Liver (tissue), 8 donors: ENCODE measurements at regions not wholly inside any gene's neighbourhood (a gene's known extent, or its start where the extent isn't known, plus 50 kb on each side); places are given as distances from the start of the nearest gene placed in this dataset.

ENCODE experiments used
- DNase-seq: peaks from one replicate; pipeline ENCODE4 v3.0.0-alpha.2; 2017; ENCODE audit warnings: low spot score
- H3K27ac ChIP-seq, 2 donors: one replicate each; pipeline ENCODE4 v1.7.0; 2013; ENCODE audit warnings: inconsistent platforms in 2 of 2, low read length in 2 of 2, control low read depth in 1 of 2, low read depth in 1 of 2, mild to moderate bottlenecking in 1 of 2
- H3K27me3 ChIP-seq, 4 donors: one replicate each; pipeline versions ENCODE4 v1.6.1 to v1.7.0; 2013; ENCODE audit warnings: low read length in 3 of 4, inconsistent platforms in 1 of 4, mild to moderate bottlenecking in 1 of 4, moderate library complexity in 1 of 4; ENCODE audit not compliant: control insufficient read depth in 4 of 4, insufficient read depth in 4 of 4
- H3K36me3 ChIP-seq, 4 donors: one replicate each; pipeline versions ENCODE4 v1.6.1 to v1.7.0; 2013; ENCODE audit warnings: low read length in 3 of 4, mild to moderate bottlenecking in 3 of 4, low read depth in 1 of 4, moderate library complexity in 1 of 4; ENCODE audit not compliant: control insufficient read depth in 4 of 4, insufficient read depth in 3 of 4
- H3K4me1 ChIP-seq, 4 donors: one replicate each; pipeline versions ENCODE4 v1.6.1 to v1.7.0; 2013; ENCODE audit warnings: low read length in 3 of 4, mild to moderate bottlenecking in 3 of 4, moderate library complexity in 1 of 4; ENCODE audit not compliant: control insufficient read depth in 4 of 4, insufficient read depth in 4 of 4
- H3K4me3 ChIP-seq, 3 donors: one replicate each; pipeline versions ENCODE4 v1.6.1 to v1.7.0; 2013; ENCODE audit warnings: low read length in 3 of 3, control low read depth in 1 of 3, low read depth in 1 of 3, mild to moderate bottlenecking in 1 of 3
- H3K9ac ChIP-seq, 2 donors: one replicate each; pipeline ENCODE4 v1.7.0; 2013; ENCODE audit warnings: low read length in 2 of 2, mild to moderate bottlenecking in 2 of 2, moderate library complexity in 2 of 2, control low read depth in 1 of 2, low read depth in 1 of 2
- H3K9me3 ChIP-seq, 4 donors: one replicate each; pipeline versions ENCODE4 v1.6.1 to v1.7.0; 2013; ENCODE audit warnings: low read length in 3 of 4; ENCODE audit not compliant: control insufficient read depth in 4 of 4
- ATF3 ChIP-seq: IDR thresholded peaks from 2 replicates; pipeline ENCODE4 v1.6.1; 2016; ENCODE audit warnings: antibody characterized with exemption
- EGR1 ChIP-seq, 2 donors: IDR thresholded peaks; 2 replicates each; pipeline ENCODE4 v1.6.1; 2016 to 2018; ENCODE audit warnings: antibody characterized with exemption in 2 of 2, low read depth in 2 of 2
- FOXA1 ChIP-seq: IDR thresholded peaks from 2 replicates; pipeline ENCODE4 v1.6.1; 2016; ENCODE audit warnings: antibody characterized with exemption
- FOXA2 ChIP-seq: IDR thresholded peaks from 2 replicates; pipeline ENCODE4 v1.6.1; 2016; ENCODE audit warnings: antibody characterized with exemption
- GABPA ChIP-seq, 2 donors: IDR thresholded peaks in 1 of 2; conservative IDR thresholded peaks in 1 of 2; 2 replicates each; pipeline ENCODE4 v1.6.1; 2016; ENCODE audit warnings: antibody characterized with exemption in 2 of 2, mild to moderate bottlenecking in 1 of 2, moderate library complexity in 1 of 2
- HNF4A ChIP-seq, 2 donors: conservative IDR thresholded peaks; 2 replicates each; pipeline ENCODE4 v1.6.1; 2016; ENCODE audit warnings: antibody characterized with exemption in 2 of 2, mild to moderate bottlenecking in 2 of 2
- HNF4G ChIP-seq: IDR thresholded peaks from 2 replicates; pipeline ENCODE4 v1.6.1; 2016; ENCODE audit warnings: antibody characterized with exemption
- JUND ChIP-seq, 2 donors: IDR thresholded peaks; 2 replicates each; pipeline ENCODE4 v1.6.1; 2016; ENCODE audit warnings: antibody characterized with exemption in 2 of 2
- MAX ChIP-seq: IDR thresholded peaks from 2 replicates; pipeline ENCODE4 v1.6.1; 2016; ENCODE audit warnings: antibody characterized with exemption
- NR2F2 ChIP-seq: IDR thresholded peaks from 2 replicates; pipeline ENCODE4 v1.6.1; 2016; ENCODE audit warnings: antibody characterized with exemption
- RAD21 ChIP-seq, 2 donors: IDR thresholded peaks; 2 replicates each; pipeline ENCODE4 v1.6.1; 2016; ENCODE audit warnings: antibody characterized with exemption in 2 of 2, mild to moderate bottlenecking in 2 of 2
- REST ChIP-seq: IDR thresholded peaks from 2 replicates; pipeline ENCODE4 v1.6.1; 2016; ENCODE audit warnings: antibody characterized with exemption, mild to moderate bottlenecking
- RXRA ChIP-seq, 2 donors: IDR thresholded peaks; 2 replicates each; pipeline ENCODE4 v1.6.1; 2017 to 2018; ENCODE audit warnings: antibody characterized with exemption in 2 of 2, mild to moderate bottlenecking in 1 of 2
- SP1 ChIP-seq: IDR thresholded peaks from 2 replicates; pipeline ENCODE4 v1.6.1; 2018; ENCODE audit warnings: antibody characterized with exemption, mild to moderate bottlenecking
- TAF1 ChIP-seq: conservative IDR thresholded peaks from 2 replicates; pipeline ENCODE4 v1.6.1; 2016; ENCODE audit warnings: antibody characterized with exemption, mild to moderate bottlenecking
- YY1 ChIP-seq: IDR thresholded peaks from 2 replicates; pipeline ENCODE4 v1.6.1; 2016; ENCODE audit warnings: antibody characterized with exemption, mild to moderate bottlenecking
- WGBS: extraction: QIAGEN DNeasy Blood & Tissue Kit; methylation state at CpG from one replicate; pipeline ENCODE4 v1.1.7; 2013; 5-methylcytosine and 5-hydroxymethylcytosine counted together
- TF ChIP-seq, protein P1 (sequence below): fragments of 150-350 bp; IDR thresholded peaks from 2 replicates; pipeline ENCODE4 v1.5.1; 2017; ENCODE audit warnings: improper control_type of control experiment, low read depth, low read length; ENCODE audit not compliant: missing input control
- TF ChIP-seq, protein P2 (sequence below): IDR thresholded peaks from 2 replicates; pipeline ENCODE4 v1.6.1; 2016; ENCODE audit warnings: antibody characterized with exemption
- donor health status: healthy.
- donor health status: healthy.
- donor health status: healthy.
- donor health status: healthy.
- donor health status: healthy.

DNA sequence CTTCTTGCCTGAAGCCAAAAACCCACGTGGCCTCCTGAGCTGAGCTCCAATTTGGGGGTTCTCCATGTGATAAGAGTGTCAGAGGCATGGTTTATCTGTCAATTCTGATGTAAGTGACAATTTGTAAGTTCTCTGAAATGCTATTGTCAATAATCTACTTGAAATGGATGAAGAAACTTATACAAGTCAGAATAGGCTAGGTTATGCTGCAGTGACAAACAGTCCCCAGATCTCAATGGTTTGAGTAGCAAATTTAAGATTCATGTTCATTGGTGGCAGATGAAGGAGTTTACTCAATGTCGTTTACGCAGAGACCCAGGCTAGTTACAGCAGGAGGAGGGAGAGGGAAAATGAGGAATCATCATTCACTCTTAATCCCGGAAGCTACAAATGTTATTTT is 352.4 kb downstream of the KIF16B start:
- TF ChIP-seq, protein P1, sequence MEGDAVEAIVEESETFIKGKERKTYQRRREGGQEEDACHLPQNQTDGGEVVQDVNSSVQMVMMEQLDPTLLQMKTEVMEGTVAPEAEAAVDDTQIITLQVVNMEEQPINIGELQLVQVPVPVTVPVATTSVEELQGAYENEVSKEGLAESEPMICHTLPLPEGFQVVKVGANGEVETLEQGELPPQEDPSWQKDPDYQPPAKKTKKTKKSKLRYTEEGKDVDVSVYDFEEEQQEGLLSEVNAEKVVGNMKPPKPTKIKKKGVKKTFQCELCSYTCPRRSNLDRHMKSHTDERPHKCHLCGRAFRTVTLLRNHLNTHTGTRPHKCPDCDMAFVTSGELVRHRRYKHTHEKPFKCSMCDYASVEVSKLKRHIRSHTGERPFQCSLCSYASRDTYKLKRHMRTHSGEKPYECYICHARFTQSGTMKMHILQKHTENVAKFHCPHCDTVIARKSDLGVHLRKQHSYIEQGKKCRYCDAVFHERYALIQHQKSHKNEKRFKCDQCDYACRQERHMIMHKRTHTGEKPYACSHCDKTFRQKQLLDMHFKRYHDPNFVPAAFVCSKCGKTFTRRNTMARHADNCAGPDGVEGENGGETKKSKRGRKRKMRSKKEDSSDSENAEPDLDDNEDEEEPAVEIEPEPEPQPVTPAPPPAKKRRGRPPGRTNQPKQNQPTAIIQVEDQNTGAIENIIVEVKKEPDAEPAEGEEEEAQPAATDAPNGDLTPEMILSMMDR: no peak
- TF ChIP-seq TAF1 (no peak), FOXA1 (no peak), HNF4A (conservative IDR thresholded peaks at IDR 0.05) (no peak), JUND (IDR thresholded peaks at IDR 0.05) (no peak), YY1 (no peak), RAD21 (IDR thresholded peaks at IDR 0.05) (no peak), NR2F2 (no peak), RXRA (IDR thresholded peaks at IDR 0.05) (no peak), GABPA (IDR thresholded peaks at IDR 0.05 in 1 of 2, conservative IDR thresholded peaks at IDR 0.05 in 1 of 2) (no peak), SP1 (no peak), REST (no peak), ATF3 (no peak), HNF4G (no peak), FOXA2 (no peak), MAX (no peak), EGR1 (IDR thresholded peaks at IDR 0.05; ENCODE audit: low read depth in 2 of 2) (no peak)
- TF ChIP-seq, protein P2, sequence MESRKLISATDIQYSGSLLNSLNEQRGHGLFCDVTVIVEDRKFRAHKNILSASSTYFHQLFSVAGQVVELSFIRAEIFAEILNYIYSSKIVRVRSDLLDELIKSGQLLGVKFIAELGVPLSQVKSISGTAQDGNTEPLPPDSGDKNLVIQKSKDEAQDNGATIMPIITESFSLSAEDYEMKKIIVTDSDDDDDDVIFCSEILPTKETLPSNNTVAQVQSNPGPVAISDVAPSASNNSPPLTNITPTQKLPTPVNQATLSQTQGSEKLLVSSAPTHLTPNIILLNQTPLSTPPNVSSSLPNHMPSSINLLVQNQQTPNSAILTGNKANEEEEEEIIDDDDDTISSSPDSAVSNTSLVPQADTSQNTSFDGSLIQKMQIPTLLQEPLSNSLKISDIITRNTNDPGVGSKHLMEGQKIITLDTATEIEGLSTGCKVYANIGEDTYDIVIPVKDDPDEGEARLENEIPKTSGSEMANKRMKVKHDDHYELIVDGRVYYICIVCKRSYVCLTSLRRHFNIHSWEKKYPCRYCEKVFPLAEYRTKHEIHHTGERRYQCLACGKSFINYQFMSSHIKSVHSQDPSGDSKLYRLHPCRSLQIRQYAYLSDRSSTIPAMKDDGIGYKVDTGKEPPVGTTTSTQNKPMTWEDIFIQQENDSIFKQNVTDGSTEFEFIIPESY: no peak
- no peaks in the 10 kb centered on the region for H3K4me1 ChIP-seq
- H3K9me3 ChIP-seq: peaks cover 0 to 3% (median 0%) of the 10 kb centered on the region in 4 donors
- no peak for DNase-seq
- H3K4me3 ChIP-seq: no peak overlapping the region
- WGBS: 93% methylated on average over 4 of the region's 4 CpGs
- H3K9ac ChIP-seq: no peak overlapping the region
- H3K36me3 ChIP-seq: no peaks in the 10 kb centered on the region
- H3K27ac ChIP-seq: no peak overlapping the region
- no peaks in the 10 kb centered on the region for H3K27me3 ChIP-seq

DNA sequence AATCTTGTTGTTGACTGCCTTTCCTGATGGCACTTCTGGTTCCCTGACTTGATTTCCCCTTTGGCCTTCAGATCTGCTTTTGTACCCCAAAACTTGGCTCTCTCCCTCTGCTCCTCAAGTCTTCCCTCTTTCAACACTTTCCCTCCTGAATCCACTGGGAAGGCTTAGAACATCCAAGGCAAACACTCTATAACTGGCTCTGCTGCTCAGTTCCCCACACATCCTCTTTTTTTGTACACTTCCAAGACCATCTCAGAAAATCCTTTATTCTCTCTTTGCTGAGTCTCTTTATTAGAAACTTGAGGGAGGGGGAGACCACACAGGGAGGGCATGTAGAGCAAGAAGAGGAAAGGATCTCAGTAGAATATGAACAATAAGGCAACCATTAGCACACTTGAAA is 354.1 kb downstream of the KIF16B start:
- no peaks in the 10 kb centered on the region for H3K27me3 ChIP-seq
- no peak overlapping the region for H3K27ac ChIP-seq
- H3K4me3 ChIP-seq: no peak overlapping the region
- TF ChIP-seq, protein P1: no peak
- no peak for TF ChIP-seq JUND (IDR thresholded peaks at IDR 0.05)
- TF ChIP-seq TAF1: no peak
- no peak for TF ChIP-seq EGR1 (IDR thresholded peaks at IDR 0.05; ENCODE audit: low read depth in 2 of 2)
- TF ChIP-seq, protein P2: no peak
- TF ChIP-seq HNF4A (conservative IDR thresholded peaks at IDR 0.05): no peak
- no peak for TF ChIP-seq MAX
- H3K36me3 ChIP-seq: no peaks in the 10 kb centered on the region
- DNase-seq: no peak
- H3K9me3 ChIP-seq: peaks cover 0 to 3% (median 0%) of the 10 kb centered on the region in 4 donors
- H3K9ac ChIP-seq: no peak overlapping the region
- H3K4me1 ChIP-seq: no peaks in the 10 kb centered on the region
